ENCODE measurements at regions not wholly inside any gene's neighbourhood (a gene's known extent, or its start where the extent isn't known, plus 50 kb on each side); places are given as distances from the start of the nearest gene placed in this dataset.

DNA sequence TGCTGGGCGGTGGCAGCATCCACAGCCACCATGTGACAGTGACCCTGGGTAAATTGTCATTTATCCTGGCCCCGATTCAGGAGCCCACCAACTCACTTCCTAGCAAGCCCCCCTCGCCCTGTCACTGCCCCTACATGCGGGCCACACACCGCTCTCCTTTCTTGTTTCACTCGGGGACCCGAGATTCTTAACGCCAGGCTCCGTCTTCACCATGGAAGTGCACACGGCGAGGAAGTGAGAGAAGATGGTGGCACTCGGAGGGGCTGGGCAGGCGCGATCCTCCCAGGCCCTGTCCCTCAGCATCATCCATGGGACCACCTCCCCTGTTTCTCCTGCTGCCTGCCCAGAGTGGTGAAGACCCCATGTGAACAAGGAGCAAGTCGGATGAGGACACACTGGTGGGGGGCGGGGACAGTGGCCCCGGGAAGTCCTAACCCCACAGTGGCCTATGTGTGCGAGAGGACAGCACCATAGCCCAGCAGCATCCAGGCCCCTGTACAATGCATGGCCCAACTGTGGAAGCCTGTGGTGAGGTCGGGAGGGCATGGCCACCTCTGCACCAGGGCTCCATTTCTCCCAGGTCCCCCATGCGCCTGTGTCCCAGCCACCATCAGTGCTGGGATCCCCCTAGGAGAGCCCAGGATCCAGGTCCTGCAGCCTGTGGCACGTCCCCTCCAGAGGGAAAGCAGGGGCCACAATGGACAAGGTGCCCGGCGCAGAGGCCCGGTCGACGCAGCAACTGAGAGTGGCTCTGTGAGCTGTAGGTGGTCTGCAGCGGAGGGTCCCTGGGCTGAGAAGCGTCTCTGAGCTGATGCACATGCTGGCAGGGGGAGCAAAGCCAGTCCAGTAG lies 262.8 kb downstream of the BRD1 start:
- no peak for DNase-seq

DNA sequence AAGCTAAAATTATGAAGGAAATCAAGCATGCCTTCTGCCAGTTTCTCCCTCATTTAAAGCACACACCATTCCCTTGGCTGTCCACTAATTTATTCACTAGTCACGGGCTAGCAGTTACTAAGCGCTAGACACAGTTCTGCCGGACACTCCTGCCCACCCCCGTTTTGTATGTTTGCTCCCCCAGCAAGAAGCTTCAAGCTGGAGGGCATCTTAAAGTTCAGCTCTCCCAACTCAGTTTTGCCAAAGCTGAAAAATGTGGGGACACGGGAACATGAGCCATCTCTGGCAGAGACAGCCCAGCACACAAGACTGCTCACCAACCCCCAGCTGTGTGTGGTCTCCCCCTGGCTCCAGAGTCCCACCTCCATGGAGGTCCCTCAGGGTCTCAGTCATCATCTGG lies 263.6 kb downstream of the BRD1 start:
- DNase-seq, result no peak

DNA sequence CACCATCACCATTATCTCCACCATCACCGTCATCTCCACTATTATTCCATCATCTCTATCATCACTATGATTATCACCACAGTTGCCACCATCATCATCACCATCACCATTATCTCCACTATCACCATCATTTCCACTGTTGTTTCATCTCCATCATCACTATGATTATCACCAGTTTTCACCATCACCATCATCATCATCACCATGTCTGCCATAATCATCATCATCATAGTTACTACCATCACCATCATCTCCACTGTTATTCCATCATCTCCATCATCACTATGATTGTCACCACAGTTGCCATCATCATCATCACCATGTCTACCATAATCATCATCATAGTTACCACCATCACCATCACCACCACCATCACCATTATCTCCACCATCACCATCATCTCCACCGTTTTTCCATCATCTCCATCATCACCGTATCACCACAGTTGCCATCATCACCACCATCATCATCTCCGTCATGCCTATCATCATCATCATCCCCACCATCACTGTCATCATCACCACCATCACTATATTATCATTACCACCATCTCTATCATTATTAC lies 264.9 kb downstream of the BRD1 start:
- DNase-seq, result no peak

DNA sequence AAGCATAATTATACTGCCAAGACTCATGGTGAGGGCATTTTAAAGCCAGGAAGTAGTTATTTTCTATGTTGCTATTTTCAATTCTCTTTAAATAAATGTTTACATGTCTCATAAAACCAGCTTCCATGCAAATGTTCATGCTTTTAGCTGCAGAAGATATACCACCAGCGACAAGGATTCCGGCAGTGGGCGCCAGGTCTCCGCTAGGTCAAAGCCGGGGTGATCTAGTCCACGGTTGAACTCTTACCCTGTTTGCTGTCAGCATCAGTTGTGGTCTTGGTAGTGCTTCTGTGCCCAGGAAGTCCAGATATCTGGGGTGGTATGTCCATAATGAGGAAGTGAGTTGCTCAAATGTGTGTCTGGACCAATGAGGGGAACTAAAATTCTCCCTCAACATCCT lies 265.7 kb downstream of the BRD1 start:
- no peak for DNase-seq

DNA sequence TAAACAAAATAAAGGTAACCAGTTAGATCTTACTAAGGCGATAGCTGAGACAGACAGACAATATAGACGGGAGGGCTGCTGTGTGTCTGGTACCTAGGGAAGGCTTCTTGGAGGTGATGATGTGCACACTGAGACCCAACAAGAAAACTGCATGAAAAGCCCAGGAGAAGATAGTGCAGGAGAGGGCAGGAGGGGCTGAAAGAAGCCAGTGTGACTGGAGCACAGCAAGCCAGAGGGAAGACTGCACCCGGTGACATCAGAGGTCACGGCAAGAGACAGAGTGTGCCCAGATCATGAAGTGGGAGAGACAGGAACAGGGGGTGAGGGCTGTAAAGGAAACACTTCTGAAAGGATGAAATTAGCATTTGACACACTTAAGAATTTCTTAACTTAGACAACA lies 266.3 kb downstream of the BRD1 start:
- no peak for DNase-seq

DNA sequence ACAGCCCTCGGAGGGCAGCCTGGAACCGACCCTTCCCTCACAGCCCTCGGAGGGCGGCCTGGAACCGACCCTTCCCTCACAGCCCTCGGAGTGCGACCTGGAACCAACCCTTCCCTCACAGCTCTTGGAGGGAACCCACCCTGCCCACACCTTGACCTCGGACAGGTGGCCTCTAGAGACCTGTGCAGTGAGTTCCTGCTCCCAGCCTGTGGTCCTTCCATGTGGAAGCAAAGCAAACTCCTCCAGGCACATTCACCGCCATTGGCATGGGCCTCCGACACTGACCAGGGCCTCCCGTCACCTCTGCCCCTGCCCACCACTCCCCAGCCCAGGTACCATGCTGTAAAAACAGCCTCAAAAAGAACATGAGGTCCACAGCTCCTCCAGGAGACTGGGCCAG lies 272.1 kb downstream of the BRD1 start:
- no peak for DNase-seq

DNA sequence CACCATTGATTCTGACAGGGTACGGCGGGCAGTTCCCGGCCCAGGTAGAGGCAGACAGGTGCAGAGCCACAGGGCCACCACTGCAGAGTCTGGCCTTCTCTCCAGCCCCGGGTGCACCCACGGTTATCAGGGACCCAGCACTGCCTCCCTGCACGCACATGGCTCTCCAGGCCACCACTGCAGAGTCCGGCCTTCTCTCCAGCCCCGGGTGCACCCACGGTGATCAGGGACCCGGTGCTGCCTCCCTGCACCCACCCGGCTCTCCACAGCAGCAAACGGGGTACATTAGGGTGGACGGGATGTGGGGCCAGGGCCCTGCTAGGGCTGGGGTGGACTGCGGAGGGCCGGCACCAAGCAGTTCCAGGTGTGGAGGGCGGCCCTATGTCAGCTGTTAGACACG lies 272.9 kb downstream of the BRD1 start:
- DNase-seq, result no peak

DNA sequence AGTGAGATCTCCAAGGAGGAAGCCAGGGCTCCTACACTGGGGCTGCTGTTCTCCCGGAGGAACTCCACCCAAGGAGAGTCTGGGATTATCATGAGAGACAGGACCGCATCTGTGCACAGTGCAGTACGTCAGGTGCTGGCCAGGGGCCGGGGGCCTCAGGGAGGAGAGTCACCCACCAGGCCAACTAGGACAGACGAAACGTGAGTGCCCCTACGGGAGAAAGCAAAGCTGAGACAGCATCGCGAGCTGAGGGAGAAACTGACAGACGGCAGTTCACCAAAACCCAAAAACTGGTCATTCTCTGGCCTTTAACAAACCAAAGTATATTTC lies 273.4 kb downstream of the BRD1 start:
- DNase-seq, result no peak

DNA sequence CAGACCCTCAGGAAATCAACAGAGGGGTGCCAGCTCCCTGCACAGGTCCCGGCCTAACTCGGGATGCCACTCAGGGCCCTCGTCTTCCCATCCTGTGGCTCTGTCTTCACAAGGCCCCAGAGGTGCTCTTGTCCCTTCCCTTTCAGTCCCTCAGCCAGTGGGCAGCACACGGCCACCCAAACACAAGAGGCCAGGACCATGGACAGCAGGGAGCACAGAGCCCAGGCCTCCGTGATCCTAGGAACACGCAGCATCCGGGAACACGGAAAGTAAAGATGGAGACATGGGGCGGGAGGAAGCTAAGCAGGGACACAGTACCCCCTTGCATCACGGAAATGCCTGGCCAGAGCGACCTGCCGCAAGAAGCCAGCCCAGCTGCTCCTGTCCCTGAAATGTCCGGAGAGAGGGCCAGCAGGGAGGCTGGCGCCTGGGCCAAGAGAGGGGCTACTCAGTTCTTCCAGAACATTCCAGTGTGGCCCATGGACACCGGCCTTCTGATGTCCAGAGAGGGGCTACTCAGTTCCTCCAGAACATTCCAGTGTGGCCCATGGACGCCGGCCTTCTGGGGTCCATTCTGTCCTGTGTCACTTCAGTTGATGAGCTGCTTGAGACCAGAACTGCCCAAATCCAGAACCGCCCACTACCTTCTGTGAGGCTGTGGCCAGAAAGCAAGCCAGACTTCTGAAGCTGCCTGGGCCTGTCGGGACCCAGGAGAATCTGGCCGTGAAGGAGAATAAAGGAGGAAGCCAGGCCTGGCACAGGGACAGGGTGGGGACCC lies 274.0 kb downstream of the BRD1 start:
- no peak for DNase-seq

DNA sequence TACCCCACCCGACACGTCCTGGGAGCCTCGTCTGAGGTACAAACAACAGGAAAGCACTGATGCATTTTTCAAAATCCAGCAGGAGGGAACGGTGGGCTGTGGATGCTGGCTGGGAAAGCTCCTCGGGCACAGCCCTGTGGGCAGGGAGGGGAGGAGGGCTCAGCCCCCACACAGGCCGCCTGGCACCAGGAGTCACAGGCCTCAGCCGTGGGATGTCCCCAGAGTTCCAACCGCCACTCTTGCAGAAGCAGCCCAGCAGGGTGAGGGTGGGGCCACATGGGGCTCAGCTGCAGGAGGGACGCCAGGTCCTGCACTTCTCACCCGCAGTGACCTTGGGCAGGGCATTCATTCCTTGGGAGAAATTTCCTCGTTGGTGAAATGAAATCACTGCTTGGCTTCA lies 274.6 kb downstream of the BRD1 start:
- no peak for DNase-seq

DNA sequence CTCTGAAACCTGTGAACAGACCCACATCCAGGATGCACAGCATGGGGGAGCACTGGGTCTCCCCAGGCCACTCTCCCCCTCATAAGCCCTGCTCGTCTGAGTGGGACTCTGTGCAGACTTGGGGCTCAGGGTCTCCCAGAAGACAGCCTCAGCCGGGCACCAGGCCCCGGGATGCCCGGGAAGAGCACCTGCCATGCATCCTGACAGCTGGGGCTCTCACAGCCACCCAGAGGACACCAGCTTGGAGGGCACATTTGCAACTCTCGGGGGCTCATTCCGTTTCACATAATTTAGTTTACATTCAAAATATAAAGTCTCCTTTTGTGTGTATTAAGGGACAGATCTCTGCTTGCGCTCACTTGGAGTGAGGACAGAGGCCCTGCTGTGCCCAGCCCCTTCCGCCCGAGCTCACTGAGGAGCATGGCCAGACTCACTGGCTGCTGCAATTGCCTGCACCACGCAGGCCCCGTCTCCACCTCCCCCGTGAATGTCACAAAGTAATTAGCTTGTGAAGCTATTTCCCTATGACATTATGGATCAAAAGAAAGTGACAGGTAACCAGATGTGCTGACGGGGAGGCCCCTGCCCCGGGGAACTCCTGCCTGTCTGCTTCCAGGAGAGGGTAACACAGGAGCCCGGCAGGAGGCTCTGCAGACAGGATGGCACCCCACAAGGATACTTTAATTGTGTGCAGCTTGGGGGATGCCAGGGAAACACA lies 275.6 kb downstream of the BRD1 start:
- no peak for DNase-seq

DNA sequence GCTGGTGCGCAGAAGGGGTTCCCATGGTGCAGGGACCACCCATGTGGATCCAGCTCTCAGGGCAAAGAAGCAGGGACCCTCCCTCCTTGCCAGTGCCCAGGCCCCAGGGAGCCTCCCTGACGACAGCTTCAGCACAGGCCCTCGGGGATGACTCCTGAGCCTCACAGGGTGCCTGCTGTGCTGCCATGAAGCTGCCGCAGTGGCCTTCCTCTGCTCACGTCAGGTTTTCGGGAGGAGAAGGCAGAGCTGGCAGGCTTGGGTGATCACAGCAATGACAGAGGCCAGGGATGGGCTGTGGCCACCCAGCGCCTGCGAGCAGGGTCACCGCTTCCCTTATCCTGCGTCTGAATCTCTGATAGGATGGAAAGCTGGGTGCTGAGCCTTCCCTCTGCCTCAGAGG lies 276.2 kb downstream of the BRD1 start:
- no peak for DNase-seq

DNA sequence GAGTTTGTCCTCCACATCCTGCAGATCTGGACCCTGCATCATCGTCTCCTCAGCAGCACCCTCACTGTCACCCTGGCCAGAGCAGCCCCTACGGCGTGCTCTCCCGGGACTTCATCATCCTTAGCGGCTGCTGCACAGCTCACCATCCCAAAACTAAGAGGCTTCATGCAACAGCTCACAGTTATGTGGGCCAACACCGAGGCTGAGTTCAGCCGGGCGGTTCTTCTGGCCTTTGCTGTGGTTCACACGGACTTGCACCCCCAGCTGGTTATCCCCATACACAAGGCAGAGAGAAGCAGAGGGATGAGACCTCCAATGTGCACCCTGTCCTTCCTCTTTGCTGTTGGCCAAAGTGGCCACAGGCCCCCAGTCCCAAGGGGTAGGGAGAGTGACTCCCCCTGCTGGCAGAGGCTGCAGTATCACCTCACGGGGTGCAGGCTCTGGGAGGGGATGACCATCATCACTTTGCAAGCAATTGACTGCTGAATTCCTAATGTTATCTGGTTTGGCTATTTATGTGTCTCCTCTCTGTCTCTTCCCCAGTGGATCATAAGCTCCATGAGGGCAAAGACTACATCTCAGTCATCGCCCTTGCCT lies 276.8 kb downstream of the BRD1 start:
- DNase-seq, result no peak

DNA sequence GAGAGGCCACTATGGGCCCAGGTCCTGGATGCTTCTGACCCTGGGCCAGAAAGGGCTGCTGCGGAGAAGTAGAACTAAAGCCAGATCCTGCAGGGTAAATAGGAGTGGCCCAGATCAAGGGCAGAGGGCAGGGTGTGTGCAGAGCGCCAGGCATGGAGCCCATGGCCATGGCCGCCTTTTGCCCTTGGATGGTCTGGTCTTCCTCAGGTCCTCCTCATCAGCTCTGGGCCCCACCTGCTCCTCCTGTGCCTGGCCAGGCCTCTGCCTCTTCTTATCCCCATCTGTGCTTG lies 277.6 kb downstream of the BRD1 start:
- DNase-seq, result no peak

DNA sequence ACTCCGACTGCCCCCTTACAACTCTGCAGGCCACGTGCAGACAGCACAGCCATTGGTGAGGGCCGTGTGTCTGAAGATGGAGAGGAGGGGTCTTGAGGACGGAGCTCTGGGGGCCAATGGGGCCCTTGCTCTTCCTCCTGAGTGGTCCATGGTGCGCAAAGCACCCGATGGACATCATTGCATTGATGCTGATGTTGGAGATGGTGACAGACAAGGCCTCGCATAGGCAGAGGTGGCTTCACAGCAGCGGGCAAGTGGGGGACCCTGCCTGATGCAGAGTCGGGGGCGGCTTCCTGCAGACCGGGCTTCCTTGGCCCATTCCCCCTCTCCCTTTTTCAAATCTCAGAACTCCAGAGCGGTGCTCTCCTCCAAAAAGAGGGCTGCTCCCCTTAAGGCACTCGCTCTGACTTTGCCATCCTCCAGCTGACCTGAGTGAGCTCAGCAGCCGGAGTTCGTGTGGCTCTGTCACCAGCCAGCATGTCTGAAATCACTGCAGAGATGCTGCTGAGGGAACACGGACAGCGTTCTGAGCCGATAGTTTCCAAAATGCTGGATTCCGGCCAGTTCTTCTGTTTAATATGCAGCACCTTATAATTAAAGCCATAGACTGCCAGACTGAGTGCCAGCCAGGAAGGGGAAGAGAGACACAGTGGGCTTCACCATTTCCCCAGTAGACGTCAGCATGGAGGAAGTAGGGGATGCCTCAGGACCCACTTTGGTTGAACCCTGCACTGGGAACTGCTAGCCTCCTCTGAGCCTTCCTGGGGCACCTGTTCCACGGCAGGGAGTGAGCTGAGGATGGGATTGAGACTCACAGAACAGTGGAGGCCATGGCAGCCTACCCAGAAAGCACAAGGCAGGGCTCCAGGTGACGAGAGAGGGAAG lies 278.2 kb downstream of the BRD1 start:
- no peak for DNase-seq

DNA sequence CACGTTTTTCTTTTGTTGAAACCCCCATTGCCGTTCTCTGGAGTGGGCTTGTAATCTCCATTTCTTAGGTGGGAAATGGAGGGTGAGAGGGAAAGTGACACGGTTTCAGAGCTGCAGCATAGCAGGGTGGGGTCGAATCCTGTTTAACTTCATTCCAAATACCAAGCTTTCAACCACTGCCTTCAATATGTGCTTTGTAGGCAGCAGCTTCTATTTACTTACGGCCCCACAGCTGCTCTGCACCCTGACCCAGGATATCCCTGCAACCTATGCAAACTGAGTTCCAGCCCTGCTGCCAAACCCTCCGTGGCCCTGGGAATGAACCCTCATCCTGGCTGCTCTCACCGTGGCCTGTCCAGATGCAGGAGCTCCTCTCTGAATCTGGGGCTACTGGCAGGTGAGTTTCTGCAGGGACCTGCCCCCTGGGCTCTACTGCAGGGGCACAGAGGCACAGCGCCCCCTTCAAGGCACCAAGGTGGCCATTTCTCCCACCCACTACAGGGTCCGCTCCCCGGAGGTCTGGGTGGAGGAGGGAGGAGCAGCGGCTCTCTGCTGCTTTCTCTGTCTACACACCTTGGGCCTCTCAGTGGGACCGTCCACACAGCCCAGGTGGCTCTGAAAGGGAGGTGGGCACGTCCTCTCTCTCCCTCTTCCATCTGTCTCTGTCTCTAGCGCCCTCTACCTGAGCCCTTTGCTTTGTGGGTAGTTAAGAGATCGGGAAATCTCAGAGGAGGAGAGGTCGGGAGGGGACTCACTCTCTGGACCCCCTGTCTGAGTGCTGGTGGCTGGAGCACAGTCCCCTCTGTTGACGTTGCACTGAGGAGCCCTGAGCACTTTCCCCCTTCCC lies 279.1 kb downstream of the BRD1 start:
- DNase-seq, result no peak

DNA sequence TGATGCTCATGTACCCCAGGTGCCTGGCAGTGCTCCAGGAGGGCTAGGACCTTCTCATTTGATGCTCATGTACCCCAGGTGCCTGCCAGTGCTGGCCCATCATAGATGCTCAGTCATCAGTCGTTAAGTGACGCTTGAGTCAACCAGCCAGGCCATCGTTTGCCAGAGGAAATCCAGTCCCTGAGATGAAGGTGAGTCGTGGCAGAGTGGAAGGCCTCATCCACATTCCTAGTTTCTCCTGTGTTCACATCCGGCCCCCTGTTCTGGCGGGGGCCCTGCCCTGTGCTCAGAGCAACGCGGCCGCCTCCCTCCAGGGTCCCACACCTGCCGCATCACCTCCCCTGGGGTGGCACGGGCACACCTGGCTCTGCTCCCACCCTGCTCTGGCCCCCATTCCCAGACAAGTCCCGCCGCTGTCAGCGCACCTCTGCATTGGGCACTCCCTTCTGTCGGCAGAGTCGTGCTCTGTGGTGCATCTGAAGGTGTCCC lies 279.9 kb downstream of the BRD1 start:
- DNase-seq, result no peak

DNA sequence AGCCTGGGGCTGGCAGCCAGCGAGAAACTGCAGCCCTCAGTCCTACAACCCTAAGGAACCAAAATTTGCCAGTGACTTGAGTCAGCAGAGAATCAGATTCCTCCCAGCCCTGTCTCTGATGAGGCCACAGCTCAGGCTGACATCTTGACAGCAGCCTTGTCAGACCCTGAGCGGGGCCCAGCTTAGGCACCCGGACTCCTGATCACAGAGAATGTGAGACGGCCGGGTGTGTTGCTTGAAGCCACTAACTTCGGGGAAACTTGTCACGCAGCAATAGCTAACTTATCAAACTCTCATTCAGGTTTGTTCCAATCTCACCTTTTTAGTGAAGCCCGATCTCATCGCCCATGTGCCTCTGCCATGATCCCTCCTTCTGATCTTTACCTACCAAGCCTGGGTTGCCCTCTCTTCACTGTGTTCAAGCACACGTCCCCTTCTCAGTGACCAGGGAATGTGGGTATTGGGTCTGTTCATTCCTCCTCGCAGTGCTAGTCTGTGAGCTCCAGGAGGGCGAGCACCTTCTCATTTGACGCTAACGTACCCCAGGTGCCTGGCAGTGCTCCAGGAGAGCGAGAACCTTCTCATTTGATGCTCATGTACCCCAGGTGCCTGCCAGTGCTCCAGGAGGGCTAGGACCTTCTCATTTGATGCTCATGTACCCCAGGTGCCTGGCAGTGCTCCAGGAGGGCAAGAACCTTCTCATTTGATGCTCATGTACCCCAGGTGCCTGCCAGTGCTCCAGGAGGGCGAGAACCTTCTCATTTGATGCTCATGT lies 280.7 kb downstream of the BRD1 start:
- no peak for DNase-seq

DNA sequence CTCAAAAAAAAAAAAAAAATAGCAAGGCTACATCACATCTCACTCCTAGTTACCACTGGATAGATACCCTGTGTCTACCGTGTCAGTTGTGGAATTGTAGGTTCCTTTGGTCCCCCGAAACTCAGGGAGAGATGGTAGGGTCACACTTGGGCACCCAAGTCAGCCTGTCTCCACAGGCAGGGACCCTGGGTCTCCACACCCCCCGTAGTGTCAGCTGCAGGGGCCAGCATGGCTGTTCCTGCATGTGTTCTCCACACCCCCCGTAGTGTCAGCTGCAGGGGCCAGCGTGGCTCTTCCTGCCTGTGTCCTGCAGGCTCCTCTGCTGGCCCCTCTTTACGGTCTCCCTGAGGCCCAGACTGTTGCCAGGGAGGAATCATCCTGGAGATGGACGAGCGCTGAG lies 282.1 kb downstream of the BRD1 start:
- no peak for DNase-seq

DNA sequence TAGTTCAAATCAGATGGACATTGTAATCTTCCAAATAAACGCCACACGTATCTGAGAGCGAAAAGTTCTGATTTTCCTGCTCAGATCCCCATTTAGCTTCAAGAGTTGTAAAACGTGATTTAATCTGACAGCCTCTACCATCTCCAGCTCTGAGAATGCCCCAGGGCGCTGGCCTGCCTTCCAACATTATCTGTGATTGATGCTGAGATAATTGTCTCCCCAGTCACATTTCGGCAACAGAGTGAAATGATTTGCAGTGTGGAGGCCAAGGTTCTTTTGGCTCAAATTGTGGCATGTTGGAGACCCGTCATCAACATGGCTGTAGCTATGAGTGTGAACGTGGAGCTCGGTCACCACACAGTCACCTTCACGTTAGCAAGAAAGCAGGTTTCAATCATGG lies 283.4 kb downstream of the BRD1 start:
- DNase-seq, result no peak
